Fibroblast of villous mesenchyme (primary cell): ENCODE measurements at regions not wholly inside any gene's neighbourhood (a gene's known extent, or its start where the extent isn't known, plus 50 kb on each side); places are given as distances from the start of the nearest gene placed in this dataset.

ENCODE experiments used
- DNase-seq: peaks from one replicate; pipeline ENCODE4 v3.0.0-alpha.2; 2010; ENCODE audit warnings: low read depth
- H3K4me3 ChIP-seq: 2 replicates; pipeline ENCODE4 v1.5.1; 2011; ENCODE audit warnings: low read depth, mild to moderate bottlenecking, low read length
- TF ChIP-seq, protein P1 (sequence below): IDR thresholded peaks from 2 replicates; pipeline ENCODE4 v1.5.1; 2012; ENCODE audit warnings: low read depth, mild to moderate bottlenecking, low read length; ENCODE audit not compliant: insufficient read depth

DNA sequence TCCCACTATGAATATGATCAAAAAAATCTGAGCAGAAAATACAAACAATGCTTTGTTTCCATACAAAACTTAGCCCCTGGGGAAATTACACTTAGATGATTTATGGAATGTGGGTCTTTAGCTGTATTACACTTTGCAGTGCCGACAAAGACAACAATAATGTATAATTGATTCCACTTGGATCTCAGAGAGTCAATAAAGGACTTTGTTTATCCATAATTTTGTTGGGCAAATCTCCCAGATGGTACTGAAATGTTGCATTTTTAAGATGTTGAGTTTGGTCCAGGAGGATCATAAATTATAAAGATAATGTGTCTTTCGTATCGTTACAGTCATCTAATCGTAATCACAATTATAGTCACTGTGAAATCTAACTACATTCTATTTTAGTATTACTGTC, 66.9 kb upstream of the DOCK1 start:
- no peak for DNase-seq

DNA sequence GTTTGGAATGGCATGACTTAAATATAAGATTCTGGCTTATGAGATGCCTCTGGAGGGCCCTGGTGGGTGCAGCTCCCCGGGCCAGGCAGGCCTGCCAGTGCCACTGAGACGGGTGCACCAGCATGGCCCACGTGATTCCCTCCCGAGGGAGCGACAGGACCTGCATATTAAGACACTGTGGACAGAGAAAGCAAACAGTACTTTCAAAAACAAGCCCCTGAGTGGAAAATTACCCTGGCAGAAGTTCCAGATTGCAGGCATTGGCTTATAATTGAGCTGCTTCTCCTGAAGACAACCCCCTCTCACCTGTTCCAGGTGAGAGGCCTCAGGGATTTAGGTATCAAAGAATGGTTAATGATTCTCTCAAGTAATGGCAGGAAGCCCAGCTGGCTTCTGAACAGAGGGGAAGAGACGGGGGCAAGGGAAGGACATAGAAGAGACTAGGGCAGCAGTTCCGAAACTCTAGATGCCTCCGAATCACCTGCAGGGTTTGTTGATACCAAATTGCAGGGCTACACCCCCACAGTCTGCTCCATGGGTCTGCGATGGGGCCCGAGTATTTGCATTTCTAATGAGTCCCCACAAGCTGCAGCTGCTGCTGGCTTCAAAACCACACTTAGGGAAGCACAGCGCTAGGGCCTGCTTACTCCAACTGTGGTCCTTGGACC, 66.0 kb upstream of the DOCK1 start:
- DNase-seq: no peak
- TF ChIP-seq, protein P1, sequence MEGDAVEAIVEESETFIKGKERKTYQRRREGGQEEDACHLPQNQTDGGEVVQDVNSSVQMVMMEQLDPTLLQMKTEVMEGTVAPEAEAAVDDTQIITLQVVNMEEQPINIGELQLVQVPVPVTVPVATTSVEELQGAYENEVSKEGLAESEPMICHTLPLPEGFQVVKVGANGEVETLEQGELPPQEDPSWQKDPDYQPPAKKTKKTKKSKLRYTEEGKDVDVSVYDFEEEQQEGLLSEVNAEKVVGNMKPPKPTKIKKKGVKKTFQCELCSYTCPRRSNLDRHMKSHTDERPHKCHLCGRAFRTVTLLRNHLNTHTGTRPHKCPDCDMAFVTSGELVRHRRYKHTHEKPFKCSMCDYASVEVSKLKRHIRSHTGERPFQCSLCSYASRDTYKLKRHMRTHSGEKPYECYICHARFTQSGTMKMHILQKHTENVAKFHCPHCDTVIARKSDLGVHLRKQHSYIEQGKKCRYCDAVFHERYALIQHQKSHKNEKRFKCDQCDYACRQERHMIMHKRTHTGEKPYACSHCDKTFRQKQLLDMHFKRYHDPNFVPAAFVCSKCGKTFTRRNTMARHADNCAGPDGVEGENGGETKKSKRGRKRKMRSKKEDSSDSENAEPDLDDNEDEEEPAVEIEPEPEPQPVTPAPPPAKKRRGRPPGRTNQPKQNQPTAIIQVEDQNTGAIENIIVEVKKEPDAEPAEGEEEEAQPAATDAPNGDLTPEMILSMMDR: no peak
- H3K4me3 ChIP-seq: no peak overlapping the region

More for the DNA sequence above, 66.9 kb upstream of the DOCK1 start:
- H3K4me3 ChIP-seq: no peak overlapping the region
- TF ChIP-seq, protein P1: no peak

DNA sequence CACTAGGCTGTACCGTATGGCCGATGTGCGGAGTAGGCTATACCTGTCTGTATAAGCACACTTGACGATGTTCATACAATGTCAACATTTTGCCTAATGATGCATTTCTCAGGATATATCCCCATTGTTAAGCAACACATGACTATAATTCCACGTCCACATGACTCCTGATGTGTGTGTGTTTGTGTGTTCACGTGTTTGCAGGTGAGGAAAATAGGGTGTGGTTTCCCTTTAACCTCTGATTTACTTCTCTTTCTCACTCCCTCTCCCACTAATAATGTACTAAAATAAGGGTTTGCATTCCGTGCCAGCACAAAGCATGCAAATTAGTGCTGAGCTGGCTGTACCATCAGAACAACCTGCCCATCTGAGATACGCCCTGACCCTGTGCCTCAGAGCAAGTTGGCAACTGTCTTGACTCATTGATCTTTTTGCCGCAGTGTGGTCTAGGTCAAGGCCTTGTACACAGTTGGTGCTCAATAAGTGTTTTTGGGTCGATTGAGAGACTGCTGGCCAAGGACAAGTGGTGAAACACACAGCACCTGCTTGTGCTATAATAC, 64.6 kb upstream of the DOCK1 start:
- no peak overlapping the region for H3K4me3 ChIP-seq
- TF ChIP-seq, protein P1: no peak
- no peak for DNase-seq

DNA sequence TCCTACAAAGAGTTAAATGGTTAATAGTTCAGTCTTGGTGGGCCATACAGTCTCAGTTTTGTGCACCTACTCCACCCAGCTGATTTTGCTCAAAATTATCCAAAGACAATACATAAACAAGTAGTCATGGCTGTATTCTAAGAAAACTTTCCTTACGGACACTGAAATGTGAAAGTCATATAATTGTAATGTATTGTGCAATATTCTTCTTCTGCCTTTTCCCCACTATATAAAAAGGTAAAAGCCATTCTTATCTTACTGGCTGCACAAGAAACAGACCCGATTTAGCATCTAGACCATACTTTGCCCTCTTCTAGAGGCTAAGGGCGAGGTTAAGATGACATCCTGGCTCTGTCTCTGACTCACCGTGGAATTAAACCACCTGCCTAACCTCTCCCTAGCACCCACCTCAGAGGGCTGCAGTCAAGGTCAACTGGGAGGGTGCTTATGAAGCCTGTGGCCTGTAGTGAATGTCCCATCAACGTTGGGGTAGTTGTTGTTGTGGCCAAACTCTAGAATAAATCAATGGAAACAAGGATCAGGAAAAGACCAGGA, 63.8 kb upstream of the DOCK1 start:
- TF ChIP-seq, protein P1: no peak
- DNase-seq: no peak
- H3K4me3 ChIP-seq: no peak overlapping the region

DNA sequence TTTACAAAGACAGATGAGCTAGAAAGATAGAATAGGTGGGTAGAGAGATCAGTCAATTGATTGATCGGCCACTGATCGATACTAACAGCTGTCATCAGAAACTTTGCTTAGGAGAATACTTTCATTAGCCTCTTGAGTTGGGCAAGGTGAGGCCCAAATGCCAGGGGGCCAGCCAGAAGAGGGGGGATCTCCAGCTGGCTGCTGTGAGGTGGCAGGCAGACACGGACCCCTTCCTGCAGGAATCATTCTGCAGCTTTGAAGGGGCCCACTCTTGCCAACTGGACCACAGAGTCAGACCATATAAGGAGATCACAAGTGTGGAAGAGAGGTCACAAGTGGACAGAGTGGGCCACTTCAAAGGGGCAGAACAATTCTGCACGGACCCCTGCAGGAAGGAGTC, 62.9 kb upstream of the DOCK1 start:
- DNase-seq: no peak
- no peak overlapping the region for H3K4me3 ChIP-seq
- TF ChIP-seq, protein P1: no peak

DNA sequence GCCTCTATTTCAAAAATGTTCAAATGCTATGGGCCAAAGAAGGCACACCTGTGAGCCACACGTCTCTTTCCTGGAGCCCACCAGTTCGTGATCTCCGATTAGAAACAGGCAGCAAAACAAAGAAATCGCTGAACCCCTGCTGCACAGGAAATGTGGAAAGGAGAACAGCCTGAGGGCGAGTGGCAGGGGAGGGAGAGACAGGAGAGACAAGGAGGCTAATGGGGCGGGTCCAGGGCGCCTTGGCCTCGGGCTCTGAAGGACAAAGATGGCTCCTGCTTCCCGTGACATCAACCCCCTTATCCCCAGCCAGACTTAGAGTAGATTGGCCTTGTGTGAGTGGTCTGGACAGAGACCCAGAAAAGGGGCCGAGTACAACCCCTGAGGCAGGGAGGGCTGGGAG, 62.4 kb upstream of the DOCK1 start:
- TF ChIP-seq, protein P1: no peak
- no peak for DNase-seq
- no peak overlapping the region for H3K4me3 ChIP-seq
